OCI-LY7 (cell line): ENCODE measurements at regions not wholly inside any gene's neighbourhood (a gene's known extent, or its start where the extent isn't known, plus 50 kb on each side); places are given as distances from the start of the nearest gene placed in this dataset.

Experiments
- EZH2phosphoT487 ChIP-seq: fragments of 200-600 bp; sonication (generic); IDR thresholded peaks from 2 replicates; pipeline ENCODE4 v1.6.1; 2018; ENCODE audit warnings: low read depth, borderline replicate concordance, mild to moderate bottlenecking, mixed run types, antibody characterized with exemption, low read length, moderate library complexity, mixed read lengths
- TF ChIP-seq, protein P1 (sequence below): fragments of 200-600 bp; sonication (generic); conservative IDR thresholded peaks from 2 replicates; pipeline ENCODE4 v1.5.1; 2014; ENCODE audit warnings: mild to moderate bottlenecking, antibody characterized with exemption, low read length, moderate library complexity, mixed read lengths

- TF ChIP-seq, protein P1, sequence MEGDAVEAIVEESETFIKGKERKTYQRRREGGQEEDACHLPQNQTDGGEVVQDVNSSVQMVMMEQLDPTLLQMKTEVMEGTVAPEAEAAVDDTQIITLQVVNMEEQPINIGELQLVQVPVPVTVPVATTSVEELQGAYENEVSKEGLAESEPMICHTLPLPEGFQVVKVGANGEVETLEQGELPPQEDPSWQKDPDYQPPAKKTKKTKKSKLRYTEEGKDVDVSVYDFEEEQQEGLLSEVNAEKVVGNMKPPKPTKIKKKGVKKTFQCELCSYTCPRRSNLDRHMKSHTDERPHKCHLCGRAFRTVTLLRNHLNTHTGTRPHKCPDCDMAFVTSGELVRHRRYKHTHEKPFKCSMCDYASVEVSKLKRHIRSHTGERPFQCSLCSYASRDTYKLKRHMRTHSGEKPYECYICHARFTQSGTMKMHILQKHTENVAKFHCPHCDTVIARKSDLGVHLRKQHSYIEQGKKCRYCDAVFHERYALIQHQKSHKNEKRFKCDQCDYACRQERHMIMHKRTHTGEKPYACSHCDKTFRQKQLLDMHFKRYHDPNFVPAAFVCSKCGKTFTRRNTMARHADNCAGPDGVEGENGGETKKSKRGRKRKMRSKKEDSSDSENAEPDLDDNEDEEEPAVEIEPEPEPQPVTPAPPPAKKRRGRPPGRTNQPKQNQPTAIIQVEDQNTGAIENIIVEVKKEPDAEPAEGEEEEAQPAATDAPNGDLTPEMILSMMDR: peak; percentile 78
- no peak for TF ChIP-seq EZH2phosphoT487
Observed at GRCh38 chr9:3732077-3733038, 206.6 kb upstream of the RFX3 start.
